ENCODE measurements at regions not wholly inside any gene's neighbourhood (a gene's known extent, or its start where the extent isn't known, plus 50 kb on each side); places are given as distances from the start of the nearest gene placed in this dataset.

DNA sequence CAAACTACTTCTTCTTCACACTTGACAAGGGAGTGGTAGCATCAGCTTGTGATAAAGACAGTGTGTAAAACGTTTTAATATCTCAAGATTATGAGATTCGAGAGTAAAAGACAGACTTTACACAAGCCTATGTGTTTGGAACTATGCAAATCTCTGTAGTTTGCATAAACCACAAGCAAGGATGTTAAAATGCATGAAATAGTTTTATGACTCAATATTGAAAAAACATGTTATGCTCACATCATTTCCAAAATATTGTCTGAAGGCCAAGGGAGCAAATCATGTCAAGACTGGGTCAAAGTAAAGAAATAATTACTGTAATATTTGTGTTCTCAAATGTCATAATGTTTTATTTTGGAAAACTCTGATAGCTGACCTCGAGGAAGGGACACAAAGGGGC lies 316.8 kb upstream of the KLF12 start:
- TF ChIP-seq USF1 (IDR thresholded peaks at IDR 0.05), result no peak
- TF ChIP-seq, protein P1, sequence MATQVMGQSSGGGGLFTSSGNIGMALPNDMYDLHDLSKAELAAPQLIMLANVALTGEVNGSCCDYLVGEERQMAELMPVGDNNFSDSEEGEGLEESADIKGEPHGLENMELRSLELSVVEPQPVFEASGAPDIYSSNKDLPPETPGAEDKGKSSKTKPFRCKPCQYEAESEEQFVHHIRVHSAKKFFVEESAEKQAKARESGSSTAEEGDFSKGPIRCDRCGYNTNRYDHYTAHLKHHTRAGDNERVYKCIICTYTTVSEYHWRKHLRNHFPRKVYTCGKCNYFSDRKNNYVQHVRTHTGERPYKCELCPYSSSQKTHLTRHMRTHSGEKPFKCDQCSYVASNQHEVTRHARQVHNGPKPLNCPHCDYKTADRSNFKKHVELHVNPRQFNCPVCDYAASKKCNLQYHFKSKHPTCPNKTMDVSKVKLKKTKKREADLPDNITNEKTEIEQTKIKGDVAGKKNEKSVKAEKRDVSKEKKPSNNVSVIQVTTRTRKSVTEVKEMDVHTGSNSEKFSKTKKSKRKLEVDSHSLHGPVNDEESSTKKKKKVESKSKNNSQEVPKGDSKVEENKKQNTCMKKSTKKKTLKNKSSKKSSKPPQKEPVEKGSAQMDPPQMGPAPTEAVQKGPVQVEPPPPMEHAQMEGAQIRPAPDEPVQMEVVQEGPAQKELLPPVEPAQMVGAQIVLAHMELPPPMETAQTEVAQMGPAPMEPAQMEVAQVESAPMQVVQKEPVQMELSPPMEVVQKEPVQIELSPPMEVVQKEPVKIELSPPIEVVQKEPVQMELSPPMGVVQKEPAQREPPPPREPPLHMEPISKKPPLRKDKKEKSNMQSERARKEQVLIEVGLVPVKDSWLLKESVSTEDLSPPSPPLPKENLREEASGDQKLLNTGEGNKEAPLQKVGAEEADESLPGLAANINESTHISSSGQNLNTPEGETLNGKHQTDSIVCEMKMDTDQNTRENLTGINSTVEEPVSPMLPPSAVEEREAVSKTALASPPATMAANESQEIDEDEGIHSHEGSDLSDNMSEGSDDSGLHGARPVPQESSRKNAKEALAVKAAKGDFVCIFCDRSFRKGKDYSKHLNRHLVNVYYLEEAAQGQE (IDR thresholded peaks at IDR 0.05; ENCODE audit: low read depth), result no peak
- no peak for TF ChIP-seq EP300 (IDR thresholded peaks at IDR 0.05; ENCODE audit: borderline replicate concordance)
- no peak for TF ChIP-seq RAD21 (IDR thresholded peaks at IDR 0.05; ENCODE audit: low read depth)
- no peak for TF ChIP-seq CEBPB (IDR thresholded peaks at IDR 0.05)
- TF ChIP-seq, protein P2, sequence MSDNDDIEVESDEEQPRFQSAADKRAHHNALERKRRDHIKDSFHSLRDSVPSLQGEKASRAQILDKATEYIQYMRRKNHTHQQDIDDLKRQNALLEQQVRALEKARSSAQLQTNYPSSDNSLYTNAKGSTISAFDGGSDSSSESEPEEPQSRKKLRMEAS (IDR thresholded peaks at IDR 0.05), result no peak
- TF ChIP-seq EGR1 (IDR thresholded peaks at IDR 0.05), result no peak
- TF ChIP-seq CREB1 (IDR thresholded peaks at IDR 0.05; ENCODE audit: low read depth), result no peak

DNA sequence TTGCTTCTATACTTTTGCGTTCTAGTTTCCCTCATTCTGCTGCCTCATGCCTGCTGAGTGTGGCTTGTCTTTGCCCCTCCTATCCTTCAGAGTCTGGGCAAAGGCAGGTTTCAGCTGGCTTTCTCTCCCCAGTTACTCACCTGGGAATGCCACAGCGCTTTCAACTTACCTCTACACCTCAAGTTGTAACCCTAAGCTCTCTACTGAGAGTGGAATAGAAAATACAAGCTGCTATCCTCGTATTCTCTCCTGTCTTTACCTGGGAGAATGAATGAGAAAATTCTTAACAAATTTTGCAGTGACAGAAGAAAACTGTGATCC lies 316.3 kb upstream of the KLF12 start:
- TF ChIP-seq TAF1 (IDR thresholded peaks at IDR 0.05; ENCODE audit: low read depth) (no peak), USF1 (IDR thresholded peaks at IDR 0.05) (no peak)
- TF ChIP-seq, protein P2 (IDR thresholded peaks at IDR 0.05), result no peak

DNA sequence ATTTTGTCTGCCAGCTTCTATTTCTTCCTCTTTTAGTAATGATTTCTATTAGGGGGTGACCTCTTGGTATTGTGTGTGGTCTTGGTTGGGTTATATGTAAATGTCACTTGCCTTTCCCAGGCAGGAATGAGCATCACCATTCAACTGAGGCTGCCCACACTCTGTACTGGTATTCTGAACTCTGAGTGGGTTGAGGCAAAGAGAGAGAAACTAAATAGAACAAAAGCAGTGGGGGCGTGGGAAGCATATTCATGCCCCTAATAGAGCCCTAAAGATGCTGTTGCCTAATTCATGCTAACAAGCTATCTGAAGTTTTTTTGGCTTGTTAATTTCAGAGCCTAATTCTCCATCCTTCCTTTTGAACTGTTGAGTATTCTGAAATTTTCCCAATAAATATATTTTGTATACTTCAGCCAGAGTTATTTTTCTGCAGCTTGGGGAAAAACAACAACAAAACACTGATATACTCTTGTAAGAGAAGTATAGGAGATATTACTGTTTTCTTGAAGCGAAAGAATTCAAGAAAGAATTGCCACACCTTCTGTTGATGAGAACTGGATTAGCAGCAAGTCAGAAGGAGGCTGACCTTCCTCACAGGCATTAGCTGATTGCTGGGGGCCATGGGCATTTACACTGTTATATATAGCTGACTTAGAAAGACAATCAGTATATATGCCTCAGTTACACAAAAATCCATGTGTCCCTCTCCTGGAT lies 315.8 kb upstream of the KLF12 start:
- TF ChIP-seq TEAD4 (IDR thresholded peaks at IDR 0.05), result no peak
- no peak for TF ChIP-seq NFIC (IDR thresholded peaks at IDR 0.05)
- no peak for TF ChIP-seq FOXM1 (IDR thresholded peaks at IDR 0.05; ENCODE audit: borderline replicate concordance, low read depth)
- no peak for TF ChIP-seq EP300 (IDR thresholded peaks at IDR 0.05; ENCODE audit: borderline replicate concordance)
- no peak for TF ChIP-seq RAD21 (IDR thresholded peaks at IDR 0.05; ENCODE audit: low read depth)
- TF ChIP-seq, protein P2 (IDR thresholded peaks at IDR 0.05), result no peak
- TF ChIP-seq, protein P1 (IDR thresholded peaks at IDR 0.05; ENCODE audit: low read depth), result no peak
- no peak for TF ChIP-seq YY1 (IDR thresholded peaks at IDR 0.05; ENCODE audit: low read depth)
- TF ChIP-seq TCF12 (IDR thresholded peaks at IDR 0.05; ENCODE audit: low read depth), result no peak
- TF ChIP-seq ZBTB7A (IDR thresholded peaks at IDR 0.05; ENCODE audit: low read depth), result no peak
- no peak for TF ChIP-seq CREB1 (IDR thresholded peaks at IDR 0.05; ENCODE audit: low read depth)
- no peak for TF ChIP-seq CEBPB (IDR thresholded peaks at IDR 0.05)

DNA sequence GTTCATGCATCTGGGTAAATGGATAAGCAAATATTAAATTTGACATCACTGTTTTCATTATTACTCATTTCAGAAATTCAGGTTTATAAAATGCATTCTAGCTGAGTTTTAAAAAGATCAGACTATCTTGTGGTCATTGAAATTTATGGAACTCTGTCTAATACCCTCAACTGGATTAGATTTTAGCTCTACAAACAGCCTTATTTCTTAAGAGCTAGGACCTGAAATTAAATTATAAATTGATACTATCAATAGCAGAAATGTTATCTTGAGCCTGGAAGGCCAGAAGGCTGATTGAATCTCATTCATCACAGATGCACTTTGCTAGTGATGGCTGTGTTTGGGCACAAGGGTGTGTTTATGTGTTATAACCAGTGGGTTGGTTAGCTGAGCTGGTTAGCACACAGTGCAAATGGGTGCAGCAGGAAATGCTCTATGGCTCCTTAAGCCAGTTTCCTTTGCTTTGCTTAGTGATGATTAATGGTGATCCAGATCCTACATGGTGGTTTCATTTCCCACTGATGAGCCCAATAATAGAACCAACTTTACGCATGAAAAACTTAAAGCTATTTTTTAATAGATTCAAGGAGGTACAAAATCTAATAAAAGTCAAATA lies 310.8 kb upstream of the KLF12 start:
- no peak for TF ChIP-seq ZBTB7A (IDR thresholded peaks at IDR 0.05; ENCODE audit: low read depth)
- TF ChIP-seq CEBPB (IDR thresholded peaks at IDR 0.05), result no peak
- TF ChIP-seq TEAD4 (IDR thresholded peaks at IDR 0.05), result no peak
- TF ChIP-seq RAD21 (IDR thresholded peaks at IDR 0.05; ENCODE audit: low read depth), result no peak
- TF ChIP-seq EGR1 (IDR thresholded peaks at IDR 0.05), result no peak
- no peak for TF ChIP-seq TCF12 (IDR thresholded peaks at IDR 0.05; ENCODE audit: low read depth)
- TF ChIP-seq, protein P2 (IDR thresholded peaks at IDR 0.05), result no peak
- no peak for TF ChIP-seq TAF1 (IDR thresholded peaks at IDR 0.05; ENCODE audit: low read depth)
- TF ChIP-seq USF1 (IDR thresholded peaks at IDR 0.05), result no peak

DNA sequence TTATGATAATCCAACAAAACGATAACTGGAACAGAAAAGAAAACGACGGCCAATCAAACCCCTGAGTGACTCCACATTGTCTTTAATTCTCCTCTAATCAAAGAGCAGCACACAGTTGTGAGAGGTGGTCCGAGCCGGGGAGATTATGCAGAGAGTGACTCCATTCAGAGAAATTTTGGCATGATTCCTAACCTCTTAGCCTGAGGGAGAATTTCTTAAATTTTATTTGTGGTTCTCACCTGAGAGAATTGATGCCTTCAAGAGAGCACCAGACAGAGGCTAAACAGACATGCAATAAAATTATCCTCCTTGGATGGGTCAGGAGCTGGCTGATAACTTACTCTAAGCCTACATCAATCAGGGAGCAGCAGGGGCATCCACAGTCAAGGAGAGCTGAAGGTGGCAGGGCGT lies 310.0 kb upstream of the KLF12 start:
- no peak for TF ChIP-seq CREB1 (IDR thresholded peaks at IDR 0.05; ENCODE audit: low read depth)

GRCh38 chr13:74443631-74444030 lies 309.4 kb upstream of the KLF12 start:
- TF ChIP-seq ZBTB7A (IDR thresholded peaks at IDR 0.05; ENCODE audit: low read depth) (no peak), USF1 (IDR thresholded peaks at IDR 0.05) (no peak), RAD21 (IDR thresholded peaks at IDR 0.05; ENCODE audit: low read depth) (no peak), FOXM1 (IDR thresholded peaks at IDR 0.05; ENCODE audit: borderline replicate concordance, low read depth) (no peak), EP300 (IDR thresholded peaks at IDR 0.05; ENCODE audit: borderline replicate concordance) (no peak), NFIC (IDR thresholded peaks at IDR 0.05) (no peak), YY1 (IDR thresholded peaks at IDR 0.05; ENCODE audit: low read depth) (no peak), TAF1 (IDR thresholded peaks at IDR 0.05; ENCODE audit: low read depth) (no peak), EGR1 (IDR thresholded peaks at IDR 0.05) (no peak)
- TF ChIP-seq, protein P1 (IDR thresholded peaks at IDR 0.05; ENCODE audit: low read depth), result no peak
- TF ChIP-seq, protein P2 (IDR thresholded peaks at IDR 0.05), result no peak

All from Ishikawa (cell line).